Suppressor macrophage (primary cell): ENCODE measurements at regions not wholly inside any gene's neighbourhood (a gene's known extent, or its start where the extent isn't known, plus 50 kb on each side); places are given as distances from the start of the nearest gene placed in this dataset.

Source experiments
- DNase-seq, 4 experiments: peaks; one replicate each; pipeline ENCODE4 v3.0.0-alpha.2; 2020 to 2022

DNA sequence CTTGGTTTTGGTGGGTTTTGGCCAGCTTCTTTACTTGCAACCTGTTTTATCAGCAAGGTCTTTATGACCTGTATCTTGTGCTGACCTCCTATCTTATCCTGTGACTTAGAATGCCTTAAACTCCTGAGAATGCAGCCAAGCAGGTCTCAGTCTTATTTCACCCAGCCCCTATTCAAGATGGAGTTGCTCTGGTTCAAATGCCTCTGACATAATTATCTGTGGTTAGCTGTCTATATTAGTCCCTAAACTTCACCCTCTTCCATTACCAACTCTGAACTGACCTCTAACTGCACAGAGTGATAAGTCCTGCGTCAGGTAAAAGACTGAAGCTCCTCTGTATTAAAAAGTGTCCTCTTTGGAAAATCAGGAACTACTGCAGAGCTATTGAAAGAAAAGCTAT is 61.9 kb upstream of the CD96 start:
- DNase-seq = no peak

- no peak for DNase-seq
These were observed 60.4 kb upstream of the CD96 start for GRCh38 chr3:111481551-111481950.

DNA sequence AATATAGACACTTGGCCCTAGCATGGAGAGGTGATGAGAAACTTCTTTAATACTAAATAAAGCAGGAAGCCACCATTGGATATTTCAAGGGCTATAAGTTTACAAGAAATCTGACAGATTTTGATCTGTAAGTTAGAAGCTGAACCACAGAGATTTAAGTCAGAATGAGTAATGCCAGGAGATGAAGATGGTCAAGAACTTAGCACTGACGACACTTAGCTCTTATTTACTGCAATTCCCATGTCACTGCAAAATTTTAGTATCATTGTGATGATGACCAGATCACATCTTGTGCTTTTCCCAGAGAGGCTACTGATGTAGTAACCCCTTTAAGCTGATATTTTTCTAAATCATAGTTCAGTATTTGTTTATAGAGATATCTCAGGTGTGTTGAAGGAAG is 59.4 kb upstream of the CD96 start:
- no peak for DNase-seq

GRCh38 chr3:111485086-111485485 is 56.9 kb upstream of the CD96 start:
- DNase-seq = no peak
